SK-N-SH (cell line): ENCODE measurements at regions not wholly inside any gene's neighbourhood (a gene's known extent, or its start where the extent isn't known, plus 50 kb on each side); places are given as distances from the start of the nearest gene placed in this dataset.

Experiments used
- CTCF ChIA-PET: fragments of 300-600, 350-600 bp; formaldehyde crosslinking; extraction: SDS; loops from one replicate; lab custom pipeline; 2021; lab: Yijun Ruan, JAX
- POLR2A ChIA-PET: fragments of 350-600 bp; sonication (Branson Sonifier 250); formaldehyde crosslinking; extraction: SDS; loops from one replicate; lab custom pipeline; 2020; ENCODE audit warnings: antibody characterized with exemption, inconsistent platforms; lab: Yijun Ruan, JAX
- DNase-seq: peaks from one replicate; pipeline ENCODE4 v3.0.0; 2012
- H2AFZ ChIP-seq: fragments of 200-600 bp; sonication (generic); 2 replicates; pipeline ENCODE4 v1.8.1; 2016; ENCODE audit warnings: antibody characterized with exemption, mild to moderate bottlenecking, low read depth
- H3F3A ChIP-seq: fragments of 200-600 bp; sonication (generic); replicated peaks from 2 replicates; pipeline ENCODE3; 2016; ENCODE audit warnings: antibody characterized with exemption, mild to moderate bottlenecking; ENCODE audit not compliant: insufficient read depth
- H3K27ac ChIP-seq, 2 experiments: fragments of 200-500 bp in 1 of 2; fragments of 200-600 bp in 1 of 2; sonication (Bioruptor generic) in 1 of 2; sonication (generic), shearing (Covaris generic) in 1 of 2; 2 replicates each; pipeline versions ENCODE4 v1.5.1 to v1.6.1; 2014 to 2016; ENCODE audit warnings: low read depth in 2 of 2, inconsistent platforms in 1 of 2, low read length in 1 of 2, mild to moderate bottlenecking in 1 of 2, mixed read lengths in 1 of 2
- H3K27me3 ChIP-seq: fragments of 200-600 bp; sonication (generic), shearing (Covaris generic); 2 replicates; pipeline ENCODE4 v1.6.1; 2016; ENCODE audit warnings: mixed run types; ENCODE audit not compliant: insufficient read depth
- H3K36me3 ChIP-seq, 2 experiments: fragments of 200-500 bp in 1 of 2; fragments of 200-600 bp in 1 of 2; sonication (Bioruptor generic) in 1 of 2; sonication (generic) in 1 of 2; replicated peaks in 1 of 2; 2 replicates each; pipeline versions ENCODE3 to v1.5.1; 2014 to 2016; ENCODE audit warnings: low read length in 1 of 2, mild to moderate bottlenecking in 1 of 2; ENCODE audit not compliant: insufficient read depth in 2 of 2, control insufficient read depth in 1 of 2
- H3K4me1 ChIP-seq, 2 experiments: fragments of 200-500 bp in 1 of 2; fragments of 200-600 bp in 1 of 2; sonication (Bioruptor generic) in 1 of 2; sonication (generic), shearing (Covaris generic) in 1 of 2; 2 replicates each; pipeline versions ENCODE4 v1.5.1 to v1.6.1; 2014 to 2016; ENCODE audit warnings: low read depth in 1 of 2, low read length in 1 of 2, mixed run types in 1 of 2; ENCODE audit not compliant: insufficient read depth in 2 of 2, control insufficient read depth in 1 of 2
- H3K4me2 ChIP-seq: fragments of 200-600 bp; sonication (generic), shearing (Covaris generic); 2 replicates; pipeline ENCODE4 v1.6.1; 2017; ENCODE audit warnings: mixed run types
- H3K4me3 ChIP-seq, 2 experiments: fragments of 200-500 bp in 1 of 2; fragments of 200-600 bp in 1 of 2; sonication (Bioruptor generic) in 1 of 2; sonication (generic), shearing (Covaris generic) in 1 of 2; 2 replicates each; pipeline versions ENCODE4 v1.5.1 to v1.8.1; 2014 to 2016; ENCODE audit warnings: low read depth in 2 of 2, inconsistent platforms in 1 of 2, low read length in 1 of 2, mild to moderate bottlenecking in 1 of 2, mixed read lengths in 1 of 2, moderate library complexity in 1 of 2
- H3K79me2 ChIP-seq: fragments of 200-600 bp; sonication (generic); 2 replicates; pipeline ENCODE4 v1.8.1; 2017; ENCODE audit warnings: mild to moderate bottlenecking; ENCODE audit not compliant: insufficient read depth
- H3K9ac ChIP-seq: fragments of 200-600 bp; sonication (generic); 2 replicates; pipeline ENCODE4 v1.6.1; 2017; ENCODE audit warnings: mixed run types
- H3K9me2 ChIP-seq: fragments of 200-600 bp; sonication (generic); 2 replicates; pipeline ENCODE4 v1.6.1; 2017; ENCODE audit warnings: mixed run types
- H3K9me3 ChIP-seq: fragments of 200-600 bp; sonication (generic); 2 replicates; pipeline ENCODE4 v1.6.1; 2017; ENCODE audit warnings: mixed run types, mild to moderate bottlenecking, moderate library complexity
- H4K20me1 ChIP-seq: fragments of 200-600 bp; sonication (generic); 2 replicates; pipeline ENCODE4 v1.6.1; 2017; ENCODE audit warnings: mild to moderate bottlenecking, mixed run types; ENCODE audit not compliant: insufficient read depth
- CHD2 ChIP-seq: fragments of 150-350 bp; IDR thresholded peaks from 2 replicates; pipeline ENCODE4 v1.6.1; 2018; ENCODE audit warnings: low read length; ENCODE audit not compliant: partially characterized antibody
- CTCF ChIP-seq: fragments of 200-600 bp; sonication (generic); IDR thresholded peaks from 2 replicates; pipeline ENCODE4 v1.6.1; 2017; ENCODE audit warnings: antibody characterized with exemption, mild to moderate bottlenecking, moderate library complexity
- ELF1 ChIP-seq: IDR thresholded peaks from 2 replicates; pipeline ENCODE4 v1.4.0; 2012
- EP300 ChIP-seq, 2 experiments: IDR thresholded peaks; 2 replicates each; pipeline versions ENCODE4 v1.4.0 to v1.6.1; 2012; ENCODE audit warnings: borderline replicate concordance in 1 of 2, low read depth in 1 of 2, low read length in 1 of 2
- FOSL2 ChIP-seq: IDR thresholded peaks from 2 replicates; pipeline ENCODE4 v1.4.0; 2012; ENCODE audit warnings: low read depth, mild to moderate bottlenecking, moderate library complexity, borderline replicate concordance
- FOXJ3 ChIP-seq: sonication (generic); formaldehyde crosslinking; IDR thresholded peaks from 2 replicates; pipeline ENCODE4 v1.5.1; 2020; ENCODE audit warnings: mild to moderate bottlenecking, missing genetic modification reagents
- FOXM1 ChIP-seq: IDR thresholded peaks from 2 replicates; pipeline ENCODE4 v1.4.0; 2012; ENCODE audit warnings: low read depth, mild to moderate bottlenecking
- GATA2 ChIP-seq: sonication (generic); formaldehyde crosslinking; IDR thresholded peaks from 2 replicates; pipeline ENCODE4 v1.5.0; 2020; ENCODE audit warnings: mild to moderate bottlenecking, missing genetic modification reagents
- IRF3 ChIP-seq: fragments of 150-350 bp; IDR thresholded peaks from 2 replicates; pipeline ENCODE4 v1.6.1; 2016; ENCODE audit warnings: mild to moderate bottlenecking, low read depth, low read length
- JUND ChIP-seq: IDR thresholded peaks from 2 replicates; pipeline ENCODE4 v1.4.0; 2012
- MEF2A ChIP-seq: IDR thresholded peaks from 2 replicates; pipeline ENCODE4 v1.4.0; 2012; ENCODE audit warnings: low read depth, borderline replicate concordance
- NFIC ChIP-seq: IDR thresholded peaks from 2 replicates; pipeline ENCODE4 v1.4.0; 2012; ENCODE audit warnings: borderline replicate concordance
- RAD21 ChIP-seq: IDR thresholded peaks from 2 replicates; pipeline ENCODE4 v1.6.1; 2012; ENCODE audit warnings: mild to moderate bottlenecking, low read length
- RFX5 ChIP-seq: IDR thresholded peaks from 2 replicates; pipeline ENCODE4 v1.6.1; 2012; ENCODE audit warnings: mild to moderate bottlenecking, improper control_type of control experiment, low read length
- SMC3 ChIP-seq: IDR thresholded peaks from 2 replicates; pipeline ENCODE4 v1.6.1; 2012; ENCODE audit warnings: low read depth, low read length, improper control_type of control experiment
- TAF1 ChIP-seq: IDR thresholded peaks from 2 replicates; pipeline ENCODE4 v1.6.1; 2012; ENCODE audit warnings: low read depth, mild to moderate bottlenecking, low read length, moderate library complexity, borderline replicate concordance
- TCF12 ChIP-seq: IDR thresholded peaks from 2 replicates; pipeline ENCODE4 v1.4.0; 2012
- USF1 ChIP-seq: IDR thresholded peaks from 2 replicates; pipeline ENCODE4 v1.4.0; 2012; ENCODE audit warnings: low read depth, borderline replicate concordance
- WGBS: methylation state at CpG from one replicate; pipeline ENCODE4 v1.1.6; 2017; ENCODE audit warnings: low lambda C conversion rate; 5-methylcytosine and 5-hydroxymethylcytosine counted together
- TF ChIP-seq, protein P1 (sequence below): IDR thresholded peaks from 2 replicates; pipeline ENCODE4 v1.4.0; 2012; ENCODE audit warnings: low read depth
- TF ChIP-seq, protein P2 (sequence below): fragments of 150-350 bp; IDR thresholded peaks from 2 replicates; pipeline ENCODE4 v1.6.1; 2017; ENCODE audit warnings: antibody characterized with exemption, low read length, low read depth, borderline replicate concordance

DNA sequence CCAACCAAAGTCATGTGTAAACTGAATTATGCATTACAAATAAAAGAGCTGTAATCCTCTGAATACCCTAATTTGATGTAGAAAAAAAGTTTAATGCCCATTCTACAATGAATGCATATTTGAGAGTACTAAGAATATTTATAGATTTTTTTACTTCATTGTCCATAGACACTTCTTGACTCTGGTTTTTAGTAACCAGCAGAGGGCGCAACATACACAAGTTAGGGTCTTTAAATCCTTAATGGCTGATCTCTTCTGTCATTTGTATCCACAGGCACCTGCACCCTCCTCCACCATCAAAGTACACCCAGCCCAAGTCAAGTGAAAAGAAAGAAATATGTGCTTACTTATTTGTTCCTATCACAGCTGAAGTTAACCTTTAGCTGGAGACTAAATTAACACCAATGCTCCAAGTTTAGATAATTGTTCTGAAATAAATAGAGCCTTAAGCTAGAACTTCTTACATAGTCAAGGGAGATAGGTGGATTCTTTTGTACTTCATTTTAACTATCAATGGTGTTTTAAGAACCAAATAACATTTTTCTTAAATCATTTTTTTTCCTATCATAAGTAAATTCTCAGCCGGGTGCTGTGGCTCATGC lies 524.2 kb upstream of the DAB2 start (continued):
- TF ChIP-seq CTCF: peak; percentile 78
- no peak for TF ChIP-seq GATA2 (CRISPR knock-in tag)

DNA sequence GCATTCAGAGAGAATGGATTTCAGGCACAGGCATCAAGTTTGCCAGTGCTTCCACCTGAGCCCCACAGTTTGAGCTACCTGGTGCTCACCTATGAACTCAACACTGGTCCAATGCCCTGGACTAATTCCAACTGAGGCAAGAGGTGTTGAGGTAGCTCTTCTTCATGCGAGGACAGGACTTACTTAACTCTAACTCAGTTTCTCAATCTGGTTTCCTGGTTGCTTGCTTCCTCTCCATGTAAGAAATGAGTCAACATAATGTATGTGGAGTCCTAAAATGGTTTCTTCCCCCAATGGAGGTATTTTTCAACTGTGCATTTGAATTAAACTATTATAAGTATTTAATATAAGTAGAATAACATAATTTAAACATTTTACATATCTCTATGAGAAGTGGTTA lies 523.6 kb upstream of the DAB2 start:
- TF ChIP-seq GATA2 (CRISPR knock-in tag) (no peak), FOXM1 (no peak), ELF1 (no peak), MEF2A (no peak), SMC3 (no peak), NFIC (no peak), EP300 (IDR thresholded peaks at IDR 0.05; ENCODE audit: borderline replicate concordance in 1 of 2, low read depth in 1 of 2, low read length in 1 of 2) (no peak), IRF3 (no peak), RAD21 (no peak), JUND (no peak), RFX5 (no peak), TAF1 (no peak), TCF12 (no peak), FOXJ3 (CRISPR knock-in tag) (no peak), CHD2 (no peak), USF1 (no peak), FOSL2 (no peak)
- TF ChIP-seq, protein P1, sequence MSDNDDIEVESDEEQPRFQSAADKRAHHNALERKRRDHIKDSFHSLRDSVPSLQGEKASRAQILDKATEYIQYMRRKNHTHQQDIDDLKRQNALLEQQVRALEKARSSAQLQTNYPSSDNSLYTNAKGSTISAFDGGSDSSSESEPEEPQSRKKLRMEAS: no peak
- TF ChIP-seq, protein P2, sequence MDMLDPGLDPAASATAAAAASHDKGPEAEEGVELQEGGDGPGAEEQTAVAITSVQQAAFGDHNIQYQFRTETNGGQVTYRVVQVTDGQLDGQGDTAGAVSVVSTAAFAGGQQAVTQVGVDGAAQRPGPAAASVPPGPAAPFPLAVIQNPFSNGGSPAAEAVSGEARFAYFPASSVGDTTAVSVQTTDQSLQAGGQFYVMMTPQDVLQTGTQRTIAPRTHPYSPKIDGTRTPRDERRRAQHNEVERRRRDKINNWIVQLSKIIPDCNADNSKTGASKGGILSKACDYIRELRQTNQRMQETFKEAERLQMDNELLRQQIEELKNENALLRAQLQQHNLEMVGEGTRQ: no peak
- H2AFZ ChIP-seq: no peak overlapping the region
- no peaks in the 10 kb centered on the region for H3K9me3 ChIP-seq
- ChIA-PET POLR2A (no interaction called here), CTCF (interaction anchor here (0.8 to 2.2 kb wide), 12 partner anchors 9 to 930 kb away, joined by 3 to 22 read pairs (median 5); no protein-coding TSS in a partner anchor)
- no peak overlapping the region for H3K27ac ChIP-seq
- H4K20me1 ChIP-seq: no peaks in the 10 kb centered on the region
- no peaks in the 10 kb centered on the region for H3K9me2 ChIP-seq
- H3K4me1 ChIP-seq: no peaks in the 10 kb centered on the region
- no peaks in the 10 kb centered on the region for H3K36me3 ChIP-seq
- H3K79me2 ChIP-seq: no peaks in the 10 kb centered on the region
- H3K27me3 ChIP-seq: no peaks in the 10 kb centered on the region
- H3K4me3 ChIP-seq: no peak overlapping the region
- no peak overlapping the region for H3K4me2 ChIP-seq
- no peaks in the 10 kb centered on the region for H3F3A ChIP-seq
- 0% methylated on average over 1 of the region's 1 CpG for WGBS
- no peak for DNase-seq
- H3K9ac ChIP-seq: no peak overlapping the region
